GM10266 (cell line): ENCODE measurements at regions not wholly inside any gene's neighbourhood (a gene's known extent, or its start where the extent isn't known, plus 50 kb on each side); places are given as distances from the start of the nearest gene placed in this dataset.

Experiments used
- DNase-seq: peaks from one replicate; pipeline ENCODE4 v3.0.0; 2012; ENCODE audit errors: extremely low spot score
- CTCF ChIP-seq: IDR thresholded peaks from 2 replicates; pipeline ENCODE4 v1.5.1; 2012; ENCODE audit warnings: mild to moderate bottlenecking, low read depth; ENCODE audit not compliant: control insufficient read depth, insufficient read depth; ENCODE audit errors: missing control alignments

GRCh38 chr1:239633432-239633831 lies 247.1 kb downstream of the CHRM3 start:
- DNase-seq, result no peak
- no peak for TF ChIP-seq CTCF

GRCh38 chr1:239635276-239635675 lies 248.9 kb downstream of the CHRM3 start:
- DNase-seq, result no peak
- no peak for TF ChIP-seq CTCF

- no peak for TF ChIP-seq CTCF
- no peak for DNase-seq
Observed at GRCh38 chr1:239636347-239636746, 250.0 kb downstream of the CHRM3 start.

GRCh38 chr1:239644604-239645003 lies 258.2 kb downstream of the CHRM3 start:
- DNase-seq, result no peak
- TF ChIP-seq CTCF, result no peak

GRCh38 chr1:239647045-239647444 lies 260.7 kb downstream of the CHRM3 start:
- DNase-seq, result no peak
- no peak for TF ChIP-seq CTCF

- no peak for DNase-seq
- no peak for TF ChIP-seq CTCF
Observed at GRCh38 chr1:239647964-239648632, 261.7 kb downstream of the CHRM3 start.

- no peak for DNase-seq
- TF ChIP-seq CTCF, result no peak
Observed at GRCh38 chr1:239655023-239655422, 268.7 kb downstream of the CHRM3 start.
